Midbrain (tissue), 1 donor: ENCODE measurements at regions not wholly inside any gene's neighbourhood (a gene's known extent, or its start where the extent isn't known, plus 50 kb on each side); places are given as distances from the start of the nearest gene placed in this dataset.

Source experiments
- DNase-seq: peaks from one replicate; lab custom pipeline; 2025; lab: John Stamatoyannopoulos, UW

DNA sequence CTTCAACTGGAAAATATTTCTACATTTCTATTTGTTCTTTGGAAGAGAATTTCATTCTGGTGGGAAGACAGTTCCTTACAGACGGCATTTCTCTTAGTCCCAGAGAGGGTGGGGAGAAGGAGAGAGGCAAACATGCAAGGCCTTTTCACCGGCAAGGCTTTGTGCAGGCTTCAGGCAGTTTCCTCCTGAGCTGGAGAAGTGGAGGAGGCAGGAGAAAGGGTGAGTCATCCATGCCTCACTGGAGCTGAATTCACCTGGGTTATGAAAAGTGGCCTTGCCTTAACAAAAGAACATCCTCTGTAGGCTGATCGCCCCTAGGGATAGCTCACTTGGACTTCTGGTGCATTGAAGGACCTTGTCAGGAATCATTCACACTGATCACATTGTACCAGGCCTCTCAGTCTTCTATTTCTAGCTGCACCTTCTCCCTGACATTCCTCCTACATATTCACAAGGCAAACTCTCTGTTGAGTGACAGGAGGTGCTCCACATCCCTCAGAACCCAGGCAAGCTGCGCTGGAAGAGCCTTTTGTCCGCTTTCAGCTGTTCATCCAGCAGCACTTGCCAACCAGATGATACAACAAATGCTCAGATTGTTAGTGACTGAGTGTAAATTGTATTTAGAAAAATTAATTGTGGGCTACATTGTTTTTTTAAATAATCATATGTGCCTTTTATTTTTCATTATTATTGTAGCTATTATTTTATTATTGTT is 796.1 kb downstream of the DCDC2C start:
- DNase-seq = no peak

DNA sequence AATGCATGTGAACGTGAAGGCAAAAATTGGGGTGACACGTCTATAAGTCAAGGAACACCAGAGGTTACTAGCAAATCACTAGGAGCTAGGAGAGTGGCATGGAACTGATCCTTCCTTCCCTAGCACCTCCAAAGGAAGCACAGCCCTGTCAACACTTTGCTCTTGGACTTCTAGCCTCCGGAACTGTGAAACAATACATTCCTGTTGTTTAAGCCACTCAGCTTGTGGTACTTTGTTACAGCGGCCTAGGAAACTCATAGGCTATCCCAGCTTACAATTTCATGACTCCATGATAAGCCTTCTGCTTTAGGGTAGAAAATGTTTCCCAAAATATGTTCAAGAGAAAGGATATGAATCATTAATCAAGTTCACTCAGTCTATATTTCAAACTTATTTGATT is 798.1 kb downstream of the DCDC2C start:
- no peak for DNase-seq

GRCh38 chr2:4502230-4502843 is 799.0 kb downstream of the DCDC2C start:
- no peak for DNase-seq

DNA sequence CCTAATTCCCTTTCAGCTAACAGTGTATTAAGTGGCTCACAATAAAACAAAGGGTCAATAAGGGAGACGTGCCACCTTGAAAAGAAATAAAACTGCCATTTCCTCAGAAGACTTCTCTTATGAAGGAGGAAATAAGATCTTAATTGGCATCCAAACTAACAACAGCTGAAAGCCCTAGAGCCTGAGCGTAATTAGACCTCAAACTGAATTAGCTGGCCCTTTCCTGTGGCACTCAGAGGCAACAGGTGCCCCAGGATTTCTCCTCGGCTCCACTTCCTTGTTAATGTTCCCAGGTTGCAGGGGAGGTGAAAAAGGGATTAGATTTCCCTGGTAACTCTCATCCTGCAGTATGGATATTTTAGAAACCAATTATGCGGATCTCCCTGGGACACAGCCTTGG is 804.3 kb downstream of the DCDC2C start:
- DNase-seq = no peak

DNA sequence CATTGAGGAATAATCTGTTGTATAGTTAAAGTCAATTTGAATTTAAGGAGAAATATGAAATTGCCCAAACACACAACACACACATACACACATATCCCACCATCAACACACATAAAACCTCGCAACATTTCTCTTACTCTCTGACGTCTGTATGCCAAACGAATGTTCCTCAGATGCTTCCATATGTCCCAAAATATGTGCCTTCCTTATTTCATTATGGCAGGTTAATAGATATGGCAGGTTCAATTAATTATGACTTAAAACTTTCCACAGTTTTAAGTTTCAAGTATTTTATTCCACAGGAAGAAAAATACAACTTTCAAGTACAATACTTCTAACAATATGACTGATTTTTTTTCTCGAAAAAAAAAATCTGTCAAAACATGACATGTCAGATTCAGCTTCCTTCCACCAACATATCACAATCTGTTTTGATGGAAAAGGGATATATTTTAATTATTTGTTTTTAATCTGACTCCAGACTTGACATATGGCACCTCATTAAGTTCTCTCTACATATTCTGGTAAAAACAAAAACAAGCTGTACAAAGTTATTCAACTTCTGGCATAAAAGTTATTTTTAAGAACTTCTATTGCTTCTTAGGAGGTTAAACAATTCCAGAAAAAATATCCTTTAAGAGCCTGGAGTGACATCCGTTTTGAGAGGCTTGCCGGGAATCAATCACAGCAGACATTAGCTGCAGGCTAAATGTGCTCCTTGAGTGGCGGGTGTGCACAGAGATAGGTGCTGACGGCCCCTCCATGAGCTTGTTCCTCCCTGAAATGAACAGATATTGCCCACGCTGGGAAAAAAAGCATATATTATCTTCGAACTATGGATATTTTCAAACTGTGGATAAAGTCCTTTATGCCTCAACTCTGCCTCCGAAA is 812.7 kb downstream of the DCDC2C start:
- DNase-seq = no peak

DNA sequence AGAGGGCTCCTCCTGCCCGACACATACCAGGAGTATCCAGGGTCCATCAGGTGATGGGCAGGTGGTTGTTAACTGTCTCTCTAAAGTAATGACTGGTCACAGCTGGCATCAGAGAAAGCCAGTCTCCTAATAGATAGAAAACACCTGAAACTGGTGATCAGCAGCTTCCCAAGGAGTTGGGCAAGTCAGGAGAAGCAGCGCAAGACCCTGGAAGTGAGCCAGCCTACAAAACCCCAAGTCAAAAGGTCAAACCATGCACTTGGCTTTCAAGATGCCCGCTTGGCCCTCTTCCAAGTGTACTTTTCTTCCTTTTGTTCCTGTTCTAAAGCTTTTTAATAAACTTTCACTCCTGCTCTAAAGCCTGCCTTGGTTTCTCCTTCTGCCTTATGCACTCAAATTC is 815.2 kb downstream of the DCDC2C start:
- no peak for DNase-seq

DNA sequence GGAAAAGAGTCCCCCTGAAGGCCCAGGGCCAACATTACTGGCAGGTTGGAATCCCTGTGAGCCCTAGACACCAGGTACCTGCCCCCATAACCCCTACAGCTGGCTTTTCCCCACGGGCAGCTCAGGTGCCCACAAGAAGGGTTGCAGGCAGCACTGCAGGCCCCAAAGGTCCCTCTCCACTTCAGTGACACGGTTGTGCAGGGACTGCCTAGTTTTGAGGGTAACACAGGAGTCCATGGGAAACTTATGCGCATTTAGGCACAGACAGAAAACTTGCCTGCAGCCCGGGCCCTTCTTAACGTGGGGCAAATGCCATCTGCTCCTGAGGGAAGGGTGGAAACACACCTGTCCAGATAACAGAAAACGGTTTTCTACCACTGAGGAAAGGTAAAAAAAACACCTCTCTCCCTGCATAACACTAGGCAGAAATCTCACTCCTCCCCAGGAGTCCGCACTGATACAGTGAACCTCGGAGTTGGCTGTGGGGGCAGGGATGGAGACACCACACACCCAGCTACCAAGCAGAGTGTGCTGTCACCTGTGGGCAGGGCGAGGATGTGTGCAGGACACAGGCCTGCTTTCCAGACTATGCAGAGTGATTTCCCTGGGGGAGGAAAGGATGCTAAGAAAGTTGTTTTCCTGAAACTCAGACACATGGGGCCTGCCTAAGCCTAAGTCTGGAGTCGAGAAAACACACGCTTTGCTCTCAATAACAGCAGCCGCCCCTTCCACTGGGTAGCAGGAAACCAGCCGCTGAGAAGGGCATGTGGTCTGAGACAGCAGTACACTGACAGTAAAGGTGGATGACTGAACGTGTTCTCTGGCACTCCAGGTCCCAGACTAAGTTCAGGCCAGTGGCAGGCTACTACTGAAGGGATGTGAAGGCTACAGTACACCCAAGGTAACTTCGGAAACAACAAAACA is 819.4 kb downstream of the DCDC2C start:
- no peak for DNase-seq

GRCh38 chr2:4527416-4527815 is 824.0 kb downstream of the DCDC2C start:
- no peak for DNase-seq

DNA sequence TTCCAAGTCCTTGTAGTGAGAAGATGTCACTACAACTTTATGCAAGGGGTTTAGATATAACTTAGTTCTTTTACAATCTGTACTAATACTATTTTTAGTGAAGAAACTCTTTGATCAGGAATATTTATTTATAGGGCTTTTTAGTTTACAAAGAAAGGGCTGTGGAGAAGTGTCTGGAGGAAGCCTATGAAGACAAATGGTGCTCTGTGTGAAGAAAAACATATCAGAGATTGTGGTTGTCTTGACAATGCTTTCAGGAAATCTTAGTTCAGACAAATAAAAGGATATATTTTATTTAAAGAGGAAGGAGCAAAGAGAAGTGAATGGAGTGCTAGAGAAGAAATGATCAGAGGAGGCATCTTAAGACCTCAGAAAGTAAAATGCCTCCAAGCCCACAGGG is 824.9 kb downstream of the DCDC2C start:
- no peak for DNase-seq

GRCh38 chr2:4528773-4529172 is 825.4 kb downstream of the DCDC2C start:
- DNase-seq = no peak

GRCh38 chr2:4529738-4530137 is 826.4 kb downstream of the DCDC2C start:
- no peak for DNase-seq

- DNase-seq = no peak
These were observed 826.9 kb downstream of the DCDC2C start for GRCh38 chr2:4530231-4530630.

DNA sequence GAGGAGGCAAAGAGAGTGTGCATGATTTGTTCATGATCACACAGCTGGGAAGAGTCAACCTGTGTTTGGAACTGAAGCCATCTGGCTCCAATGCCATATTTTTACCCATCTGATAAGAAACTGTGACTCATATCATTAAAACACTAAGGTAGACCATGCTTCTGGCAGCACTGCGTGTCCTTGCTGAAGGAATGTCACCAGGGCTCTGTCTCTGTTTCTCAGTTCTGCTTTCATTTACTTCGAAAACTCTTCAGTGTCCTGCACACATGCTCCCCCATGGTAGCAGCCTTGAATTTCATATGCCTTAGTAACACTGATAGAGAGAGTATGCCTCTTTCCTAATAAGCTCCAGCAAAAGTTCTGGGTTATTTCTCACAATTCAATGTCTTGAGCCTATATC is 830.4 kb downstream of the DCDC2C start:
- no peak for DNase-seq

GRCh38 chr2:4539121-4539520 is 835.7 kb downstream of the DCDC2C start:
- no peak for DNase-seq

DNA sequence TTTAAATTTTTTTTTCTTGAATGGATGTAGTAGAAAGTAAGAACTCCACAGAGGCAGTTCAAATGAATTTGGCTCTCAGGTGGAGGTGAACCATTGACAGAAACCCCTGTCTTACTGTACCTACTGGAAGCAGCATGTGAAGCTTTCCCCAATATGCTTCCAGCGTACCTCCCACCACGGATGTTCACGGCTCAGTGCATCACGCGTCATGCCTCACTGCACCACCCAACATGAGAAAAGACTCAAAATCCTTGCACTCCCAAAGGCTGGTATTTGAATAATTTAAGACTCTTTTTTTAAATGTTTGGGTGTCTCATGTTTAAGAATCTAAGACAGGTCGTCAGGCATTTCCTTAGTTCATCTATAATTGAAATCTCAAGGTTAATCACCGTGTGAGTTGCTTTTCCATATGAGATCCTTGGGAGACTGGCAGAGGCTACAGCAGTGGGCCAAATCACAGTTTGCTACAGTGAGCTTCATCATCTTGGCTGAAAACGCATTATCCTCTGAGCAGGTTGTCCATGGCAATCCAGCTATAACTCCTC is 846.4 kb downstream of the DCDC2C start:
- DNase-seq = no peak

DNA sequence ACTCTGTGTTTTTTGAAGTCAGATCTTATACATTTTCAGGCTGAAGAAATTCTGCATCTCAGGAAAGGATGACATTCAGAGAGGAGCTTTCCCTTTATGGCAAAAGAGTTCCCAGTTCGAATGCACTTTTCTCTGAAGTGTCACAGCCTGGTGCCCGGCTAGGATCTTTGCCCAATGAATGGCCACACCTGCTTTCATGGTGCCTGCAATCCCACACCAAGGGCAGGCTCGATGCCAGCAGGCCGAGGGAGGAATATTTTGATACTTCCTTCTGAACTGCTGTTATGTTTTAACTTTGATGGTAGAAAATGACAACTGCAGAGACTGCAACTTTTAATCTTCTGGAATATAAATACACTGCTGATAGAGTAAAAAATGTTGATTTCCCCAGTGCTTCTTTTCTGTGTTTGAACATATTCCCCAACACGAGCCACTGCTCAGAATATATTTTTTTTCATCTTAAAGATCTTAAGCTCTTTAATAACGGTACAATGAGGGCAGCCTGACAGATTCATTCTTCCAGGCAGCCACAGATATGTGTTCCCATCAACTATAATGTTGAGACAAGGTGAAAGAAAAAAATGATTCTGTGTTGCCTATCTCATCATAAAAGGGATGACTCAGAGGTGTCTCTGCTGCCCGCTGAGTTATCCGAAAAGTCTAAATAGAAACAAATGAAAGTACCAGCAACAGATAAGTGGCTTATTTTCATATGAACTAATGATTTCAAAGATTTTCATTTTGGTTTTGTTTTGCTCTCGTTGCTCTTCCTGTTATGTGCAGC is 848.5 kb downstream of the DCDC2C start:
- DNase-seq = no peak

GRCh38 chr2:4553241-4553640 is 849.9 kb downstream of the DCDC2C start:
- DNase-seq = no peak

DNA sequence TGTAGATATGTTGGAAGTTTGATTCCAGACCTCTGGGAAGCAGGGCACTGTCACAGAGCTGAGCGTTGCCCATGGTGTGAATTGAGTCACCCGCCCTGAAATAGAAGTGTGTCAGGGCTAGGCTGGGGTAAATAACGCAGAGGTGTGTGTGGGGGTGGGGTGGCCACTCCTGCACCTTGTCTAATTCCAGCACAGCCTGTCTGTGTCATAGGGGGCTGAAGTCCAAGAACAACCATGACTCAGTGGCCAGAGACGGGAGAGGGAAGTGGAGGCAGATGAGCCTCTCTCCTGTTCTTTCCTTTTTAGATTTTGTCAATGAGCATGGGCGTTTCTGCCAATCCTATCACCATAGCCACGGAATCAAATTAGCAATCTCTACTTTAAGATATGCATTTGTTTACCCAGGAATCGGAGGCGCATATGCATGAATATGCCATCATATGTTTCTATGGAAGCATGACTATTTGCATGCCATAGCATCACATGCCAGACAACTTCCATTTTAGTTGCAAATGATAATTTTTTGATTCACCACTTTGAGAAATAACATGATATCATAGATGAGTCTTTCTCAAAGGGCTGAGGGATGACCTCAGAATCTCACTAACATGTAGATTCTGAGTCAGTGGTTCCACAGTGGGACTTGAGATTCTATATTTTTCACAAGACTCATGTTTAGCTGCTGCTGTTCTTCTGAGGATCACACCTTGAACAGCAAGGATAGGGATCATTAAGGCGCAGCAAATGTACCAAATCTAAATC is 852.9 kb downstream of the DCDC2C start:
- DNase-seq = no peak

GRCh38 chr2:4561196-4561595 is 857.8 kb downstream of the DCDC2C start:
- DNase-seq = no peak

GRCh38 chr2:4576075-4576474 is 872.7 kb downstream of the DCDC2C start:
- DNase-seq = no peak
